ENCODE measurements at regions not wholly inside any gene's neighbourhood (a gene's known extent, or its start where the extent isn't known, plus 50 kb on each side); places are given as distances from the start of the nearest gene placed in this dataset.
A peak's percentile ranks its signal among the peaks of the same experiment; 100 is the strongest.

- Mint-ChIP-seq H3K36me3 (no peaks in the 10 kb centered on the region), H3K4me1 (peaks cover 27% of the 10 kb centered on the region), H3K27me3 (ENCODE audit: insufficient read depth, low read depth) (no peaks in the 10 kb centered on the region), H3K27ac (peak overlapping the region; percentile 93), H3K4me3 (no peak overlapping the region), H3K9me3 (no peaks in the 10 kb centered on the region)
- Histone ChIP-seq H3K9ac (no peak overlapping the region), H3K36me3 (no peaks in the 10 kb centered on the region), H3K9me3 (ENCODE audit: low read depth) (no peaks in the 10 kb centered on the region), H3F3A (ENCODE audit: low read depth) (no peaks in the 10 kb centered on the region), H3K4me3 (no peak overlapping the region), H3K27me3 (no peaks in the 10 kb centered on the region), H3K79me2 (ENCODE audit: low read depth) (no peaks in the 10 kb centered on the region), H3K4me2 (no peak overlapping the region), H4K20me1 (ENCODE audit: low read depth) (no peaks in the 10 kb centered on the region), H3K4me1 (no peaks in the 10 kb centered on the region), H3K27ac (no peak overlapping the region), H2AFZ (replicated peaks) (peak overlapping the region; percentile 12)
- TF ChIP-seq, protein P1, sequence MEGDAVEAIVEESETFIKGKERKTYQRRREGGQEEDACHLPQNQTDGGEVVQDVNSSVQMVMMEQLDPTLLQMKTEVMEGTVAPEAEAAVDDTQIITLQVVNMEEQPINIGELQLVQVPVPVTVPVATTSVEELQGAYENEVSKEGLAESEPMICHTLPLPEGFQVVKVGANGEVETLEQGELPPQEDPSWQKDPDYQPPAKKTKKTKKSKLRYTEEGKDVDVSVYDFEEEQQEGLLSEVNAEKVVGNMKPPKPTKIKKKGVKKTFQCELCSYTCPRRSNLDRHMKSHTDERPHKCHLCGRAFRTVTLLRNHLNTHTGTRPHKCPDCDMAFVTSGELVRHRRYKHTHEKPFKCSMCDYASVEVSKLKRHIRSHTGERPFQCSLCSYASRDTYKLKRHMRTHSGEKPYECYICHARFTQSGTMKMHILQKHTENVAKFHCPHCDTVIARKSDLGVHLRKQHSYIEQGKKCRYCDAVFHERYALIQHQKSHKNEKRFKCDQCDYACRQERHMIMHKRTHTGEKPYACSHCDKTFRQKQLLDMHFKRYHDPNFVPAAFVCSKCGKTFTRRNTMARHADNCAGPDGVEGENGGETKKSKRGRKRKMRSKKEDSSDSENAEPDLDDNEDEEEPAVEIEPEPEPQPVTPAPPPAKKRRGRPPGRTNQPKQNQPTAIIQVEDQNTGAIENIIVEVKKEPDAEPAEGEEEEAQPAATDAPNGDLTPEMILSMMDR (IDR thresholded peaks at IDR 0.05) = no peak
- no peak for TF ChIP-seq EZH2 (IDR thresholded peaks at IDR 0.05)
- DNase-seq (ENCODE audit: low spot score) = no peak
Measured at GRCh38 chr5:147156012-147156411, 78.8 kb upstream of the STK32A start.

DNA sequence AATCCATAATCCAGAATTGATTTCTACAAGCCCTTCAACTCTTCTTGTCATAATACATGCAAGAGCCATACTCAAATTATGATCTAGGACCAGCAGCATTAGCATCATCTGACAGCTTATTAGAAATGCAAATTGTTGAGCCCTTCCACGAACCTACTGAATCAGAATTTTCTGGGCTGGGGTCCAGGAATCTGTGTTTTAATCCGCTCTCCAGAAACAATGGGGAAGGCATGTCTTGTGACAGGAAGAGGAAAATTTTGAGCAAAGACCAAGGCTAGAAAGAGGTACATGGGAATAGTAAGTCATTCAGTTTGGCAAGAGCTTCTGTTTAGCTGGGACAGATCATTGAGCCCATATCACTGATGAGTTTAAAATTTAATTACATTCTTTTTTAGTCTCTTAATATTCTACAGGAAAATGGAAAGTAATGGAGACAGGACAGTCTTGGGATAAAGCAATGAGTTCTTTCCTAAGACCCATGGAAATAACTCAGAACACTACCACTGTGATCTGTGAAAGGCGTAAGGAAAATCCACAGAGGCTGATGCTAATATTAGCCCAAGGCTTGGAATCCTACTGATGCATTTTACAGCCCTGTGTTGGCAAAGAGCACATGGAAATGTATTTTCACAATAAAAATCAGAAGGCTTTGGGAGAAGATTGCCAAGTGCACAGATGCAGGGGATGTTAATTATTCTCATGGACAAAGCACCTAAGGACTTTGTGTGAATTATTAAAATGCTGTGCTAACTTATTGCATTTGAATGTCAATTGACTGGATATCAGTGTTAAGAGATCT, 73.7 kb upstream of the STK32A start:
- H3K9me3 Mint-ChIP-seq = no peaks in the 10 kb centered on the region
- TF ChIP-seq EZH2phosphoT487 (IDR thresholded peaks at IDR 0.05) (no peak), EZH2 (IDR thresholded peaks at IDR 0.05) (no peak)
- TF ChIP-seq, protein P1 (IDR thresholded peaks at IDR 0.05) = no peak
- H3K4me3 ChIP-seq = no peak overlapping the region
- H3K27me3 Mint-ChIP-seq (ENCODE audit: insufficient read depth, low read depth) = peaks cover 2% of the 10 kb centered on the region
- H3K9me3 ChIP-seq (ENCODE audit: low read depth) = no peaks in the 10 kb centered on the region
- H3K4me3 Mint-ChIP-seq = no peak overlapping the region
- H3K27me3 ChIP-seq = no peaks in the 10 kb centered on the region
- H3K36me3 Mint-ChIP-seq = no peaks in the 10 kb centered on the region
- no peak overlapping the region for H2AFZ ChIP-seq (replicated peaks)
- H3K4me1 ChIP-seq = no peaks in the 10 kb centered on the region
- no peaks in the 10 kb centered on the region for H4K20me1 ChIP-seq (ENCODE audit: low read depth)
- no peaks in the 10 kb centered on the region for H3K79me2 ChIP-seq (ENCODE audit: low read depth)
- H3K27ac Mint-ChIP-seq = no peak overlapping the region
- H3K9ac ChIP-seq = no peak overlapping the region
- H3K27ac ChIP-seq = no peak overlapping the region
- no peaks in the 10 kb centered on the region for H3F3A ChIP-seq (ENCODE audit: low read depth)
- peaks cover 20% of the 10 kb centered on the region for H3K4me1 Mint-ChIP-seq
- H3K4me2 ChIP-seq = no peak overlapping the region
- no peak for DNase-seq (ENCODE audit: low spot score)
- H3K36me3 ChIP-seq = no peaks in the 10 kb centered on the region

GRCh38 chr5:147162740-147163139, 72.1 kb upstream of the STK32A start:
- H3K27ac ChIP-seq = no peak overlapping the region
- H3K4me1 ChIP-seq = no peaks in the 10 kb centered on the region
- DNase-seq (ENCODE audit: low spot score) = no peak
- H3K4me3 Mint-ChIP-seq = no peak overlapping the region
- H3K4me1 Mint-ChIP-seq = peaks cover 15% of the 10 kb centered on the region
- H3K36me3 ChIP-seq = no peaks in the 10 kb centered on the region
- H2AFZ ChIP-seq (replicated peaks) = peak overlapping the region; percentile 6
- TF ChIP-seq, protein P1 (IDR thresholded peaks at IDR 0.05) = no peak
- TF ChIP-seq EZH2phosphoT487 (IDR thresholded peaks at IDR 0.05) (no peak), EZH2 (IDR thresholded peaks at IDR 0.05) (no peak)
- H3K9me3 Mint-ChIP-seq = no peaks in the 10 kb centered on the region
- H3K79me2 ChIP-seq (ENCODE audit: low read depth) = no peaks in the 10 kb centered on the region
- no peaks in the 10 kb centered on the region for H3K36me3 Mint-ChIP-seq
- H3K9me3 ChIP-seq (ENCODE audit: low read depth) = no peaks in the 10 kb centered on the region
- no peaks in the 10 kb centered on the region for H3F3A ChIP-seq (ENCODE audit: low read depth)
- peaks cover 2% of the 10 kb centered on the region for H3K27me3 Mint-ChIP-seq (ENCODE audit: insufficient read depth, low read depth)
- H3K9ac ChIP-seq = no peak overlapping the region
- H3K27ac Mint-ChIP-seq = no peak overlapping the region
- no peaks in the 10 kb centered on the region for H4K20me1 ChIP-seq (ENCODE audit: low read depth)
- no peak overlapping the region for H3K4me2 ChIP-seq
- no peaks in the 10 kb centered on the region for H3K27me3 ChIP-seq
- H3K4me3 ChIP-seq = no peak overlapping the region
